GM19468 (cell line): ENCODE measurements at regions not wholly inside any gene's neighbourhood (a gene's known extent, or its start where the extent isn't known, plus 50 kb on each side); places are given as distances from the start of the nearest gene placed in this dataset.

Experiments used
- ATAC-seq: cut with Tn5 transposase; IDR thresholded peaks from one replicate; pipeline ENCODE4 v1.9.1; 2021; ENCODE audit warnings: mild to moderate bottlenecking, moderate library complexity, moderate number of reproducible peaks; ENCODE audit not compliant: unreplicated experiment; ENCODE audit errors: extremely low read depth

DNA sequence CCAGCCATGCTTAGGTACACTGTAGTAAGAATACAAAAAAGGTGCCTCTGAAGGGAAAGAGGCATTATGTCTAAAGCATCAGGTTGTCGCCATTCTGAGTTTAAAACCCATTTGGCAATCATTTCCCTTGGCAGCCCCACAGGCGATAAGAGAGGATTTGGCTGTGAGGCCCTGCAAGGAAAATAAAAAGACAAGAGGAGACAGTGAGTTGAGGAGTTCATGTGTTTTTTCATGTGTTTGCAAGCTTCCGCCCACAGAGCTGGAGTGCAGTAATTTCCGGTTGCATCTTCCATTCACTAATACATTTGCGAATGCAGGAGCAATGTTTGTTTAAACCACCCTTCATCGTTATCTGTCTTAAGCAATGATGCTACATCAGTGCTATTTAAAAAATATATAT is 138.5 kb upstream of the SOX4 start:
- no peak for ATAC-seq

DNA sequence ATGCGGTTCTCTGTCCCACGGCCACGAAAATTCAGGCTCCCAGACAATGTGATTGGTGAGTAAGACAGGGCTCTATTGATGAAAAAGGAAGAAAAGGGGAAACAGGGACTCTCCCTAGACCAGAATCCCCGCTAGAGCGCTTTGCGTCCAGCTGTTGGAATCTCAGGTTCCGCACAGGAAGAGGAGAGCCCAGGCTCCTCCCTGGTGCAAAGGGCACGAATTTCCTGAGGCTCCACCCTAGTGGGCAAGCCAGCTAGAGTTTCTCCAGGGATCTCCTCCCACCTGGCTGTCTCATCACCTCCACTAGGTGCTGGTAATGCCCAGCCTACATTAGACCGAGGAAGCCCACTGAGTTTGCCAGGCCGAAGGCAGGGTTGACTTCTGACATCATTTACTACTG is 135.9 kb upstream of the SOX4 start:
- ATAC-seq, result no peak

- no peak for ATAC-seq
These were observed 133.9 kb upstream of the SOX4 start for GRCh38 chr6:21459641-21460040.

GRCh38 chr6:21461844-21462518 is 131.6 kb upstream of the SOX4 start:
- ATAC-seq, result no peak

DNA sequence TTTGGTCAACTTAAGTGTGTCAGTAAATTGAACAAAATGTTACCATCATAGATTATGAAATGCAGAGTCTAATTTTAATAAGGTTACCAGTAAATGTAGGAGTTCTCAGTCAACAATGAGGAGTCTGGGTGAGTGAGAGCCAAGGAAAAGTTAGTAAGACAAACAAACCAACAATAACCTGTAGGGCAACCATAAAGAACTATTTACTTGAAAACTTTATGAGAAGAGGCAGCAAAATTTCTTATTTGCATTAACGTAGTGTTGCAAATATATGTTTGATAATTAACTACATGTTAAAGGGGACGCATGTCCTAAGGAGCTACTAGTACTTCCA is 131.1 kb upstream of the SOX4 start:
- no peak for ATAC-seq

DNA sequence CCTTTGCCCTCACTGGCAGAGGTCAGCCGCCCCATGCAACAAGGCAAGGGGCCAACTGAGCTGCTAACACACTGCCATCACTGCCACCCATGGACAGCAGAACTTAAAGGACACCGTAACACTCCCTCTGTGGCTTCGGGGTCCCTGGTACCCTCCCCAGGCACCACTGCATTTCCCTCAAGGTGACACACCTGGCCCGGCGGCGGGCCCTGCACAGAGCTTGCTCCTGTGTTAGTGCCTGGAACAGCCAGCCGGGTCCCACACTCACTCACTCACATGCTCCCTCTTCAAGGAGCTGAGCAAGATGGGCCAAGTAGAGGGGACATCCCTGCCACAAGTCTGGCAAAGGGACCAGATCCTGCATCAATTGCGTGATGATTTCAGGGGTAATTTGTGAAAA is 126.5 kb upstream of the SOX4 start:
- no peak for ATAC-seq

GRCh38 chr6:21468461-21468860 is 125.1 kb upstream of the SOX4 start:
- ATAC-seq, result no peak

GRCh38 chr6:21469213-21469612 is 124.3 kb upstream of the SOX4 start:
- no peak for ATAC-seq

DNA sequence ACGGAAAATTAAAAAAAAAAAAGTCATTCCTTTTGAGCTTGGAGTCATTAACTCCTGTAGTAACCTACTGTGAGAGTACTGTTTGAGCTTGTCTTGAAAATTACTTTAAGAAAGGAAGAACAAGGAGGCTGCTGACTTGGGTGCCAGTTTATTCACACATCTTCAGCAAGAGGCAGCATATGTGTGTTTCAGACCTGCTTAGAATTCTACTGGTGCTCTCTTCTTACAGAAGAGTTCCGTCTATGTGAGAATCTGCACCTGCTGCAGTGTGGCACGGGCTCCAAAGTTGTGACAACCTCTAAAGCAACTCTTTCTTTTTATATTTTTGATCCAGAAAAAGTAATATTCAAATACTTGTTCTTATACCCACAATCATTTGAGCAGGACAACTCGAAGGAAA is 117.4 kb upstream of the SOX4 start:
- ATAC-seq, result no peak

DNA sequence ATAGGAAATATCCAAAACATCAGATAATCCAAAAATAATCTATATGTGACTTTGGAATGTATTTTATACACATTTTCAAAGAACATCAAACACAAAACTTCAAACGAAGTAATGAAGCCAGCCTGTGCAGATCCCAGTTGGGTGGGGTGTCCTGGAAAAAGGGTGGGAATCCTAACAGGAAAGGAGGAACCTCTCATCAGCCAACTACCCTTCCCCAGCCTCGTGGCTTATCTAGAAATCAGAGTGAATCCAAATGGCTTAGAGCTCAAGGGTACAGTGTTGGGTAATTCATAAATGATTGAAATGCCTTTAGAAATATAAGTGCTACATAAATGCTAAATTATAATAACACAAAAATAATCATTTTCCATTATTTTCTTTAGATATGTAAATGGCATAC is 115.1 kb upstream of the SOX4 start:
- no peak for ATAC-seq

DNA sequence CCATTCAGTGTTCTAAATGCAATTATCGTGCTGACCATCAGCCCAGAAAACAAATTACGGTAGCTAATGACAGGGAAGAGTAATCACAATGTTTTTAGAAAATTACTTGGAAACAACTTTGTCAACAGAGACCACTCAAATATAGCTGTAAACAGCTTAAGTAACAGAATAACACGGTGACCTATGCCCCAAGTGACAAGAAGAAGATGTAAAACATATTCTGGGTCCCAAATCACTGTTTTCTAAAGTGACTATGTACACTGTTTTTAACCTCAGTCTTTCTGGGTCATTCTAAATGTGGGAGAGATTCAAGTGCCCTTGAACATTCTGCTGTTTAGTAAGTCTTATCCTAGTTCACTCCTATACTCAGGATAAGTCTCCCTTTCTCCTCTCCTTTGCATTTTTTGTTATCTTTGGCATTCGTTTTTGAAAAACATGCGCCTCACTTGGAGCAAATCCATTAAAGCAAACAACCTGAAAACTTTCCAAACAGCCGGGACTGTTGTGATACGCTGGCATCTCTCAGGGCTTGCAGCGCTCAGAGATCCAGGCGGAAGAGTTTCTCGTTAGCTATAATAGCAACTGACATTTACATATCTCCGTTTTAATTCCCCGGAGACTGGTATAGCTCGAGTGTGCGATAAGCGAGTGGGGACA is 114.5 kb upstream of the SOX4 start:
- ATAC-seq, result no peak

DNA sequence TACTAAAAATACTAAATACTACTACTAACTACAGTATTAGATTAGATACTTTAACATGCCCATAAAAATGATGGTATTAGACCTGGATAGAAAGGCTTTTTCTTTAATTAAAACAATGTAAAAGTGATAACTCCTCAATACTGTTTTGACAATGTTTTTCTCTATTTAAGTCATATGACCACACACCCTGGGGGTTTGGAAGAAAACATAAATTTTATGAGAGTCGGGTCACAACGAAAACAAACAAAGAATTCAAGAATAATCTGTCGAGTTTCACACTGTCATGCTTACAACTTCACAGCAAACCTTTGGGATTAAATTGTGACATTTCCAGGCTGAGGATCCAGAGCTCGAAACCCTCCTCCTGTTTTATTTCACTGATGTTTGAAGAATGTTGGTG is 107.4 kb upstream of the SOX4 start:
- no peak for ATAC-seq

GRCh38 chr6:21489826-21490225 is 103.7 kb upstream of the SOX4 start:
- ATAC-seq, result no peak

GRCh38 chr6:21491955-21492354 is 101.6 kb upstream of the SOX4 start:
- no peak for ATAC-seq

DNA sequence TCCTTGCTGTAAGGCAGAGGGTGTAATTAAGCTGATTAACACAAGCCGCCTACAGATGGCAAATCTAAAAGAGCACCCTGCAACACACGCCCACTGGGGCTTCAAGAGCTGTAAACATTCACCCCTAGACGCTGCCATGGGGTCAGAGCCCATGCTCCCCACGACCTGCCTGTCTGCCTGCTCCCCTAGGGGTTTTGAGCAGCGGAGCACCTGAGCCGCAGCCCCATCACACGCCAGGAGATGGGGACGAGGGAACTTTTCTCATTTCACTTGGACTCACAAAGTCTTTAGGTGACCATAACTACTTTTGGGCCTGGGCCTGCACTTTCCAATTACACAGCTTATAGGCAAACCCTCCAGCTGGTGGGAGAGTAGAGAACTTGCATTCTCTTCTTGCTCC is 99.0 kb upstream of the SOX4 start:
- no peak for ATAC-seq

DNA sequence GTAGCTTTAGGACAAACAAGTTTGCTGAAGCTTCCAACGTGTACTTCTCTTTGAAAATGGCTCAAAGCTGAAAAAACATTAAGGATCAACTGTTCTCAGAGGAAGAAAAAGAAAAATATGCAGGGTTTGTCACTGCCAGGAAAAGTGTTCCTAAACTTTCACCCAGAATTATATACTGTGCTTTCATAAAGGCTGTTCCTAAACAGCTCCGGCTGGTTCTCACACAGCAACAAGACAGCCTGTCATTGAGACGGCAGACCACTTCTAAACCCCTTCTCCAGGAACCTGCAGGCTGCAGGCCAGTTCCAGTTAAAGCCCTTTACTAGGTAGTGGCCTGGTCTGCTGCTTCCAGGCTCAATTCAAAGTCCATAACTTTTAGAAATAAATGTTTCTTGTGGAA is 97.4 kb upstream of the SOX4 start:
- no peak for ATAC-seq

GRCh38 chr6:21496706-21497105 is 96.8 kb upstream of the SOX4 start:
- ATAC-seq, result no peak

GRCh38 chr6:21500314-21501020 is 93.1 kb upstream of the SOX4 start:
- no peak for ATAC-seq

DNA sequence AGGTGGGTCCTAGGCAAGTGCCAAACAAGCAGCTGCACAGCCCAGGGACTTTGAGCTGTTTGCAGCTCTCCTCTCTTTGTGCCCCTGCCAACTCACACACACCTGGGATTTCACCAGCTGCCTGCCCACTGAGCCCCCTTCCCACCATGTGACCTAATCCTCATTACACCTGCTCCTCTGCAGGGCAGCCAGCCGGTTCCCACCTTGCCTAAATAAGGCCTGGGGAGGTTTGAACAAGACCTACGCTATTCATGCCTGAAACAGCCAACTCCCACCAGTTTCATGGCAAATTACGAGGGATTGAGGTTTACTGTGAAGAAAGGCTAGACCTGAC is 92.6 kb upstream of the SOX4 start:
- ATAC-seq, result no peak

DNA sequence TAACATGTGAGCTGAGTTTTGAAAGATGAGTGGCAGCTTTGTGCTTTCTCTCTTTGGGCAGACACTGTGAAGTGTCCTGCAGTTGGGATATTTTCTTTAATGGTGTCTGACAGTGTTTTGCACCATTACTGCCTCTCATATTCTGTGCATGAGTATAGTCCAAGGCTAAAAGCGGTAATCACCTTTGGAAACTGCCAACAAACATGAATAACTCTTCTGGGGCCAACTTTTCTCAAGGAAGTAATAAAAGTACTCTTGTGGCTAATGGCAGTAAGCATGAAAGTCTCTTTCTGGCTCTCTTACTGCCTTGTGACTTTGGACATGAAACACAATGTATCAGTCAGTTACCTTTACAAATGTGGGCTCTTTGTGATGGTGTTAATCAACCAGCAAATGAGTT is 91.7 kb upstream of the SOX4 start:
- ATAC-seq, result no peak

DNA sequence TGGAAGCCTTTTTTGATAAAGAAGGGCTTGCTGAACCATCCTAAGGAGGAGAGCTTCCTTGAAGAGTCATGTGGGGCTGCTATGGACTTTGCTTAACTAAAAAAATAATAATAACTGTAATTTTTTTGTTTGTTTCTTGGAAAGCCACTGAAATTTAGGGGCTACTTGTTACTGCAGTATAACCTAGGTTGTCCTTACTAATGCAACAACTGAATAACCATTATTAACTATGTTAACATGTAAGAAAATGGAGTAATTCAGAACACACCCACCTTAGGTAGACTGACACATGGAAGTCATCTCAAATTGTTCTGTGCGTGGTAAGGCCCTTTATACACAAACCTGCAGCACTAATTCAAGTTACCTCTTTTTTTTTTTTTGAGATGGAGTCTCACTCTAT is 90.9 kb upstream of the SOX4 start:
- no peak for ATAC-seq

DNA sequence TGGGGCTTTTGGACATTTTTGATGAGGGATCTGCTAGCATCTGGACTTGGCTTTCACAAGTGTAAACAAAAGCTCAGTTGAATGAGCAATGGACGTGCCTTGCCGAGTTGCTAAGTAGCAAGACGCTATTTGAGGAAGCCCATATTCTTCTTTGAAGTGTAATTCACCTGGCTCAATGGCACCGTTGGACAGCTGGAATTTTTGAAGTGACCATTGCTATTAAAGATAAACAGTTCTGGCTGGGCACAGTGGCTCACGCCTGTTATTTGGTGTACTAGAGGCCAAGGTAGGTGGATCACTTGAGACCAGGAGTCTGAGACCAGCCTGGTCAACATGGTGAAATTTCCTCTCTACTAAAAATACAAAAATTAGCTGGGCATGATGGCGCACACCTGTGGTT is 88.8 kb upstream of the SOX4 start:
- no peak for ATAC-seq
